GM21529 (cell line): ENCODE measurements at regions not wholly inside any gene's neighbourhood (a gene's known extent, or its start where the extent isn't known, plus 50 kb on each side); places are given as distances from the start of the nearest gene placed in this dataset.

ENCODE experiments used
- ATAC-seq: cut with Tn5 transposase; IDR thresholded peaks from one replicate; pipeline ENCODE4 v1.9.1; 2021; ENCODE audit not compliant: unreplicated experiment

DNA sequence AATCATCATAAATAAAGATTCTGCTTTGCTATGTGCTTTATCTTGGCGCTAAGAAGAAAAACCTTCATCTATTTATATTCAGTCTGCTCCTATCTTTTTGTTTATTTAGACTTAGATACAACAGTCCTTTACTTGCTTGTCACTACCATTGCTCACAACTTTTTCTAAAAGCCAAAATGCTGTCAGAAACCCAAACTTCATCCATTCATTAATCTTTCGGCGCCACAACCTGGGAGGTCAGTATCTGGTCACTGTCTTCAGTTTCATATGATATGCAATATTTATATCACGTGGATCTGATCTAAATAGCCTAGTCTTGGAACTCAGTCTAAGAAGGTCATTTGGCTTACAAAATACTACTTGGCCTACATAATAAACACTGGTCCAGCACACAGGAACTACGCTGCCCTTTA, 159.3 kb upstream of the TARS1 start:
- ATAC-seq = no peak

DNA sequence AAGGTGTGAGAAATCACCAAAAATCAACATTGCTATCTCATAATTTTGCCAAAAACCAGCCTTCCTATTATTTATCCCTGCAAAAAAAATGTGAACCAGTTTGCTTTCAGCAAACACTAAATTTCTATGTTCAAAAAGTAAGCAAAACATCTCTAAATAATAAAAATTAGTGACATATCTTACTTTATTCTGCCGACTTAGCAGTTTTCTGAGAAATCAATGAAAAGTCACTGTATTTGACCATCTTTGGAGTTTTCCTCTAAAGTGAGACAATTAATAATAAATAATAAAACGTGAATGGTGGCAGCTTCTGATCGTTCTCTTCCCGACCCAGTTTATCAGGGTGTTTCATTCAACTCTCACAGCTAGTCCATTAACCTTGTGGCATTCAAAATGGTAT, 158.6 kb upstream of the TARS1 start:
- ATAC-seq = no peak

DNA sequence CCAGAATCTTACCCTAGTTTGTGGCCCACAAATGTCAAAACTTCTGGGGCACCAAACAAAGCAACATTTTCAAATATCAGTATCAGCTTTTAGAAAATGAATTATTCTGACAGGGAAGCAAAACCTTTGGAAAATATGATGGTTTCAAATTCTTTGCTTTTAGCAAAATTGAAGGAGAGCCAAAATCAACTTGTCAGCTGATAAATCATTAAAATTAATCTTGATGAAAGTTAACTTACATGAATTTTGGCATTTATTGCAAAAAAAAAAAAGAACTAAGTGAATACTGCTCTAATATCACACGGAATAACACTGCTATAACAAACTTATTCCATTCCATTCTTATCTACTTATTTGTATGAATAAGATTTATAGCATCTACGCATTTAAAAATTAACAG, 158.1 kb upstream of the TARS1 start:
- no peak for ATAC-seq

DNA sequence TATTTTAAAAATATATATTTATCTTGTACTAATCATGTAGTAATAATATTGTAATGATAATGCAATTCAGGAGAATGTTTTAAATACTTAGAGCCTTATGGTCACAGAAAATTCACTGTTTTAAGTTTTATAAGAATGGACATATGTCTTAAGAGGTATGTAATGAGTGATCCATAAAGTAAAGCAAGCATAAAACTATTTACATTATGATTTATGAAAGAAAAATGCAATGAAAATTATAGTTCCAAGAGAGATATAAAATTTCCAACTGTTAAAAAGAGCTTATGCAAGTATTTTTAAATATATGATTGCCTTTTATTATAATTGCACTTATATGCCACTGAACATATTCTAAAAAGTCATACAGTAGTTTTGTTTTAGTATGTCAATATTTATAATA, 157.5 kb upstream of the TARS1 start:
- ATAC-seq = no peak

DNA sequence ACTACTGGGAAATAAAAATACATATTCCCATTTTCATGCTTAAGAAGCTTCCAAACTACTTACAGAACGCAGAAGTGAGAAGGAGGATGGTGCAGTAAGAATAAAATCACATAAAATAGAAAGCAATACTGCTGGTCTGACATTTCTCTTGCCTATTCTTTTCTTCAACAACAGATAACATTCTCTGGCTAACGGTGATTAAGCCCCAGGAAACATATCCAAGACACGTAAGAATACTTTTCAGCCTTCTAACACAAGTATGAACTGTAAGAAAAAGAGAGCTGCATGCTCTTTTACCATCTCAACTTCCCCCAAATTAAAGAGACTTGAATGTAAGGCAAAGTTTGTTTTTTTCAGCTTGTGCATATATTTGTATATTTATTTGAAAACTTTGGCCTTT, 156.1 kb upstream of the TARS1 start:
- ATAC-seq = no peak

DNA sequence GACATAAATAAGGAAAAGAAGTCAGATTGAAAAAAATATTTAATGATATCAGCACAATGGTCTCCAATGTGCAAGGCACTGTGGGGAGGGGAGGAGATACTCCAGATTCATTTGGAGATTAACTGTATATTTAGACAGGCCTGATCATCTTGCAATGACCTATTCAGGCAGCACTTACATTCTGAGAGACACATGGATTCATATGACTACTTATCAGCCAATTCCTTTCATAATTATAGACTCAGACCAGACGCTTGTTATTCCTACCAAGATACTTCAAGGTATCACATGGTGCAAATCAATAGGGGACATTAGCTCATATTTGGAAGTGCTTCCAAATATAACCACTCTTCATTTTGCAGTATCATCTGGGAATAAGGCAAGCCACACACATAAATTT, 153.5 kb upstream of the TARS1 start:
- no peak for ATAC-seq

DNA sequence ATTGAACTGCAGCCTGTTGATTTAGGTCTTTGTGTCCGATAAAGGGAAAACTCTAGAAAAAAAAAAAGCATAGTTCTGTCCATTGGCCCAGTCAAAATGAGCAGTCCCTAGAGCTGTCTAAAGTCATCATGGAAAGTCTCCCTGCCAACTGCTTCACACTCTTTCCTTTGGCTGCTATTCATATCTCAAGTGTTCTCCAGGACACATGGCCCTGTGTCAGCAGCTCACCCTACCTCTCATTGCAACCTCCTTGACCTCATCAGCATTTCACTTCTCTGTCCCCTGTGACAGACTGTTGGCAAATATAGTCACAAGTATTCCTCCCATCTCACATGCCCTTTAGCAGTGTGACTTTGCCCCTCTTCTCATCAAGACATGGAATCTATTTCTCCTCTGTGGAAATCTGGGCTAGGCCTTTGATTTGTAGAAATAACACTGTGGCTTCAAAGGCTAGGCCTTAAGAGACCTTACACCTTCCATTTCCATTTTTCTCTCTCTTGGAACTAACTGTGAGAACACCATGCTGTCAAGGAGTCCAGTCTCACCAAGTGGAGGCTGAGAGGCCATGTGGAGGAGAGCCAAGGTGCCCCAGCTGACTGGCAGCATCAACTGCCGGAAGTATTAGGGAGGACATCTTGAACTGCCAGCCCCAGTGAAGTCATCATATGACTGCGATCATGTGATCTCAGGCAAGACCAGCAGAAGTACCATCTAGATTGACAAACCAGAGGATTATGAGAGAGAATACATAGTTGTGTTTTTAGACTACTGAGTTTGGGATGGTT, 149.4 kb upstream of the TARS1 start:
- ATAC-seq = no peak

DNA sequence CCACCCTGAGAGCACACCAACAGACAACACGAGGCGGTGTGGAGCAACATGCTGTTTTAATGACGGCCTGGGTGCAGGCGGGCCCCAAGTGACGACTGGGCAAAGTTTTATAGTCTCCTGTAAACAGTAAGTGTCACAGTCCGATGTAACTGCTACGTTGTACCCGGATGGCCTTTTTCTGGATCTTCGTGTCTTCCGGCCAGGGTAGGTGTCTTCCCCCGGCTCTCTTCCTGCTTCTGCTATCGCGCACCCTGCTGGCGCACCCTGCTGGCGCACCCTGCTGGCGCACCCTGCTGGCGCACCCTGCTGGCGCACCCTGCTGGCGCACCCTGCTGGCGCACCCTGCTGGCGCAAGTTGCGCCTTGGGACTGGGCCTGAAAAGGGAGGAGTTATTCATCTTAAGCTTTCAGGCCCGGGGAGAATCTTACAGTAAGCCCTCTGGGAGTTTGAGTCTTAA, 143.0 kb upstream of the TARS1 start:
- ATAC-seq = no peak

DNA sequence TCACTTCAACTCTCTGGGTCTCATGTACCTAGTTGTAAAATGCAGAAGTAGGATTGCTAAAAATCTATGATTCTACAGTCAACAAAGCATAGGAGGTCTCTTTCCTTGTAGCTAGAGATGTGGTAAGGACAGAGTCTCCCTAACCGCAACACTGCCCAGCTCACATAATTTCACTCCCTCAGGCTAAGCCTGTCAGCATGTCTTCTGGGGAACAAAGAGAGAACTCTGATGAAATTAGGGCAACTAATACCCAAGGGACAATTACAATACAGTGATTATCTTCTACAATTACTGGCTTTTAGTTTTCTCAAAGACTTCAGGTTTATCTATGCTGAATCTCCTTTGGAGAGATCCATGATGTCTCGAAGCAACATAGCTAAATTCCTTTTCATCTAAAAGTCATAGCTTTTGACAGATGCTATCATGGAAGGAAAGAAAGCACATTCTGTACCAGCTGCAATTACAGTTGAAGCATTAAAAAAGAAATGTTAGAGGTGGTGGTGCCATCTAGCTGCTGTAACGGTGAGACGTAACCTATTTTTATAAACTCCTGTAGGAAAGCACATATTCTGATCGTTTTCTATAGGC, 141.1 kb upstream of the TARS1 start:
- ATAC-seq = peak; percentile 33

DNA sequence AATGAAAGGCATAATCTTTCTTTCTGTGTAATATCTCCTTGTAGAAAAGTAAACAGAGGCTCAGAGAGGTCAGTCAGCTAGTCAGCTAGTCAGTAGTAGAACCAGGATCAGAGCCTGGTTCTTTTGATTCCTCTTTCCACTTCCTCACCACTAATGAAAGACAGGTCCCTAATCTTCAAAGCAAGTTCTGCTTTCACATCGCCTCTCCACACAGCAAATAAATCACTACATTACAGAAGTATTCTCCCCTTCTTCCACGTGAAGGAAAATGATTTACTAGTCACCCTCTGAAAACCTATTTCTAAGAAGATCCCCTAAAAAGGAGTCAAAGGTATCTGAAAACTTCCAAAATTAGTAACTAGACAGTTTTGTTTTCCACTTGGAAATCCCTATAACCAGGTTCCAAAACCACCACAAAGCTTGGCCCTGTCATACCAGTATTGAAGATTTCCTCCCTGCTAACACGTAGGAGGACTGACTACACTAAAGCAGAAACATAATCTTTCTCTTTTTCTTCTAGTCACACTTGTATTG, 140.5 kb upstream of the TARS1 start:
- peak; percentile 76 for ATAC-seq

DNA sequence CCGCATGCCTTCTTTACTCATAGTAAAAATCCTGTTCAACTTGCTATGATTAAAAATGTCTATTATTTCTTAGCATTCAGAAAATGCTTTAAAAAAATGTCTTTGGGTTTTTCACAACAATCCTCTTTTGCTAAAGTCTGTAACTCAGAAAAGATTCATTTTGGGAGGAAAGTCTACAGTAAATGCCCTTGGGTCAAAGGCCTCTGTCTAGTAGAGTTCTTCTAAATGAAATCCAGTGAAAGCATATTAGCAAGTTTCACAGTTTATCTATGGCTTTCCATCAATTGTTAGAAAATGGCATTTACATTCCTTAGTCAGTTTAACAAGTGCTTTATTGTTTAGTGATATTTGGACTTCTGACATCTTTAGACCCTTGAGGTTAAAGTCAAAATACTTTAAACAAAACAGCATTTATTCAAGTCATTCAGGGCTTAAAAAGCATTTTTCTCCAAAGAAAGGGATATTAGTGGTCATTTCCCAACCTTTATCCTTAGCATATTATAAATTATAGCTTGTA, 137.1 kb upstream of the TARS1 start:
- no peak for ATAC-seq

DNA sequence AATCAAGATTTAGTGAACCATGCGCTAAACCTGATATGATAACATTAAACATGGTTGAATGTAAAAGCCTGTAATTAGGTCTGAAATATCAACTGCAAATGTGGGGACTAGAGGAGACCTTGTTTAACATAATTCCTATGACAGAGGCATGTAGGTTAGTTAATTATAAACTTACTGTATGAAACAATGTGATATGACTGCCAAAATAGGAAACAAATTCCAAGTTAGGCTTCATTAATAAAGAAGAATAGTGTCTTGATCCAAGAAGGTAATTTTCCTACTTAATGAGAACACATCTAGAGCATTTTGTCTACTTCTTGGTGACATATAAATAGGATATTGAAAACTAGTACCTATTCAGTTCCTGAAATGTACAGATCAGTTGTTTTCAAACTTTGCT, 136.2 kb upstream of the TARS1 start:
- ATAC-seq = no peak

DNA sequence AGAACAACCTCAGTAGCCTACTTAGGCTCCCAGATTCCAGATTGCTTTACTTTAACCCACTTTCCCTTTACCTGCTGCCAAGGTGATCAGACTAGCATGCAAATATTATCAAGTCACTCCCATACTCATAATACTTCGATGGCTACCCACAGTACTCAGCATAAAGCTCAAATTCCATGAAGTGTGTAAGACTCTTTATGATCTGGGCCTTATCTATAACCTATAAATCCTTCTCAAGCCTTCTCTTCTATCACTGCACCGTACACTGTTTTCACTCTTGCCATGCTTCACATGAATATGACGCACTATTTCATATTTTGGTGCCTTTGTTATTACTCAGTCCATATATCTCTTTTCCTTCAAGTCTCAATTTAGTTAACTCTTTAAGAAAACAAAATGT, 135.2 kb upstream of the TARS1 start:
- ATAC-seq = no peak

DNA sequence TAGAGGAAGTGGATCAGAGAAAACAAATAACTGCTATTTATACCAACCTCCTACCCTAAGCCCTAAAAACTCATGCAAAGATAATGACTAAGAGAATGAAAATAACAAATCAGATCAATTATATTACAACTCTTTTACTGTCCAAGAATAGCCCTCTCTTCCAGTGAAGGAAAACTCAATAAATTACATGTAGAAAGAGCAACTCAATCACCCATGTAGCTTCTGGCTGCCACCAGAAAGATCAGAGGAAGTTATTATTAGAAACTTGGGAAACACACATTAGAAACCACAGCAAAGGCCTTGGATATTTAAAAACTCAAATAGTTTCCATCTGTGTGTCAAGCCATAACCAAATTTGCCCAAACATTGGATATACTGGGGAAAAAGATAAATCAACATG, 134.0 kb upstream of the TARS1 start:
- no peak for ATAC-seq

DNA sequence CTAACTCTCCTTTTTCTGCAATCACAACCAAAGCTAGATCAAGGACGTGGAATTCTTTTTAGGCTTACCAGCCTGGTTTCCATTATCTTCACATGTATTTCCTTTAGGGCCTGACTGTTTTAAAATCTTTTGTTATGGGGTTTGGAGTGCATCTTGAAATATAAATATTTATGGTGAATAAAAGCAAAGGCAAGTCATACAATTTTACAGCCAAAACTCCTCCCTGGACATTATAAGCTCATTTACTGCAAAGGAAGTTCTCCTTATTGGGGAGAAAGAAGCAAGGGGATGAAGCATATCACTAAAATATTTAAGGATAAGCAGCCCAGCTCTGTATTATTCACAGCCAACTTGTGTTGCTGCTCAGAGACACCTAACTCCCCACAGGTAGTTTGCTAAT, 132.2 kb upstream of the TARS1 start:
- no peak for ATAC-seq

DNA sequence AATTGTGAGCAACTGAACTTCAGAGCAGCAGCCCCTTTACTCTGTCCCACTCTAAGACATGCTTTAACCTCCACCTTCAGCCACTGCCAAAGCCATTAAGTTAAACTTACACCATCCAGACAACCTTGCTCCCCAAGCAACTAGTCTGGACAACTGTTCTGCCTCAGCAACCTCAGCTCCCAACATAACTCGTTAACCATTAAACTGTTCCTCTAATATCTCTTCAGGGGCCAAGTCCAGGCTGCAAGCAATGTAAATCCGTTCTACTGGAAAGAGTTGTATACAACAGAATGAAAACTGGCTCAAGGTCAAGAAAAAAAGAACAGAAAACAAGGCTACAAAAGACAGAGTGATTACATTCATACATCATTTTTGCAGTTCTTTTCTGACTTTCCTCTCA, 131.7 kb upstream of the TARS1 start:
- ATAC-seq = no peak

DNA sequence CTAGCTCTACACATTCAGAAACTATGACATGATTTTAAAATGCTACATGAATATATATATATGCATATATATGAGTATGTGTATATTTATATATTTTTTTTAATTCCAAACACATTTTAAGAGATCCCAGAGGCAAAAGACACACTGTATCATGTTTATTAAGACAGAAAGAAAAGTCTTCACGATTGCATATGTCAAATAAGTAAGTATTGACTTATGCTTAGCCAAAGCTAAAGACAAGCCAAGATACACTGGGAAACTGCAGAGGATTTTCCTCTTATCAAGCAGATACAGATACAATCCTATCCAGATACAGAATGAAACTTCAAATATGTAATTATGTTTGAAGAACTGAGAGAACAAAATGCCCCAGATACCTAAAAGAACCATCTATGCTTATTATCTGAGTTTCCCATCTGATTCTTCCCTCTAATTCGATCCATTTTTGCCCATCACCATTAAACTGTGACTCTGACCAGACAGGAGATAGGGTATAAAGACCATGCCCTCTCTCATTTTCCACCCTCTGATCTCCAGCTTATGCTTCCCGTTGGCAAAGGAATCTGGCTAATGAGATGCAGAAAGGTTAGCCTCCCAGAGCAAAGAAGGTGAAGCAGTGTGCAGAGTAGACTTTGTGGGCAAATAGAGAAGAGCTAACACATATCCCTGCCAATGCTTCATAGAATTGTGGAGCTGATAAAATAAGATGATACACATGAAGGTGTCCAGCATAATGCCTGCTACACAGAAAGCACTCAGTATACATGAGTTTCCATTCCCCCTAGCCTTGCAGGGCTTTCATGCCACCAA, 131.0 kb upstream of the TARS1 start:
- ATAC-seq = no peak

DNA sequence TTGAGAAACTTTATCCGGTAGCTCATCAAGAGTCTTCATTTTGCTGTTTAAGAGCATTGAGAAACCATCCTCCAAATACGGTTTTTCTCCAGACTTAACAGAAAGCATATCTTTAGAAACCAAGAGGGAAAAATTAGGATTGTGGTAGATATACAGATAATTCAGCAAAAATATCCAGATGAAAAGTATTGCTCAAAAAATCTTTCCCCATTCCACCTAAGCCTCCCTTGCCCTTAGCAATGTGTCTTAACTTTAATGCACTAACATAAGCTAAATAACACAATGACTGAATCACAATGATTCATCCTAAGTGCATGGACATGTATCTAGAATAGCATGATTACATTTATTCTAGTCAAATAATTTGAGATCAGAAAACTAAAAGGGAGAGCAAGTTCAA, 130.3 kb upstream of the TARS1 start:
- ATAC-seq = no peak

DNA sequence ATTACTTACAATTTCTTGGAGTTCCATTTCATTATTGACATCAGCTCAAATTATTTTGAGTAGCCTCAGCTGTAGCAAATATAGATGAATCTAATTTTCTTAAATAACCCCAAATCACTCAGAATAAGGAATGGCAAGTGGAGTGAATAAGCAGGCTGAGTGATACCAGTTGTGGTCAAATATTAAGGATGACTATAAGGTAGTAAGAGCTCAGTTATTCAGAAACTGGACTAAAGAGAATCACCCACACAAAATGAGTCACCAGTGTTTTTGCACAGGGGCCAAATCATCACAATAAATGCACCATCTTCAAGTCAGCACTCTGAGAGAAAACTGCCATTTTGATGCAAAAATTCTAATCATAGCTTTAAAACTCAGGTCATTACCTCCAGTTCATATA, 128.9 kb upstream of the TARS1 start:
- ATAC-seq = no peak

DNA sequence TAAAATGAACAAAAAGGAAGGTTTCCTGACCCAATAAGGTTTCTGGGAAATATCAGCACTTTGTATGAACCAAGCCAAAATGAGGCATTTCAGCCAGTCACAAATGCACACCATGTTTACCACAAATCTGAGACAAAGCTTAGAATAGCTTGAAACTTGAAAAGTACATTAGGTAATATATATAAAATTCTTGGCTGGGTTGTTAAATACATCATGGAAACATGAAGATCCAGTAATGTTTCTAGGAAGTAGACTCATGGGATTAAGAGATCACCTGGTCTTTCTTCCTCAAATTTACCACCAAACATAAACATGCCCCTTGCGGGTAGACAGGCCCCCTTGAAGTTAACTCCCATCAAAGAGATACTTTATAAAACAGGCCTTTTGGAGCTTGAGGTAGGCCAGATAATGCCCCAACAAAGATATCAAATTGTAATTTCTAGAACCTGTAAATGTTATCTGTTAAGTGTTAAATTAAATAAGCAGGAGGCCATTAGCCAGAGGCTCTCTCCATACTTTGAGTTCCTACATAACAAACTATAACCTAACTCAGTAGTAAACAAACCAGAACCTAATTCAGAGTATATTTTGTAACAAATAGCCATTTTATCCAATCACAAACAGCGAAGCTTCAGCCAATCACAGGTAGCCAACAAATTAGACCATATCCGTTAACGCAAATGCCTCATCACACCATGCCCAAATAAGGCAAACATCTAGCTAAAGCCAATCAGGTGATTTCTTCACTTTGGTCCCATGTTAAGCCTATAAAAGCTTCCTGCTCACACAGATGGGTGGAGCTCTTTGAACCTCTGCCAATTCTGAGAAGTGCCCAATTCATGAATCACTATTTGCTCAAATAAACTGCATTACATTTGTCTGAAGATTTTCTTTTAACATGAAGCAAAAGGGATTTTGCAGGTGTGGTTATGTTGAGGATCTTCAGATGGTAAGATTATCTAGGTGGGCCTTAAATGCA, 127.9 kb upstream of the TARS1 start:
- ATAC-seq = no peak
